HepG2 (cell line): ENCODE measurements at regions not wholly inside any gene's neighbourhood (a gene's known extent, or its start where the extent isn't known, plus 50 kb on each side); places are given as distances from the start of the nearest gene placed in this dataset.

Experiments
- ATAC-seq: fragments of 200-7000 bp; cut with Tn5 transposase; 3 replicates; pipeline ENCODE4 v1.9.1; 2020; ENCODE audit warnings: mild to moderate bottlenecking, moderate library complexity
- BruUV-seq: library from RNA; stranded (reverse); fragments of 400-500 nt; replicated peaks from 2 replicates; lab custom pipeline; 2021; lab: Mats Ljungman, UMichigan
- CTCF ChIA-PET: fragments of 300-600 bp; formaldehyde crosslinking; extraction: SDS; loops from one replicate; lab custom pipeline; 2021; ENCODE audit warnings: low total read pairs, inconsistent platforms, low intra/inter-chr PET ratio; lab: Yijun Ruan, JAX
- POLR2A ChIA-PET: fragments of 350-600 bp; sonication (Branson Sonifier 250); formaldehyde crosslinking; loops from one replicate; lab custom pipeline; 2020; ENCODE audit warnings: antibody characterized with exemption, inconsistent platforms; lab: Yijun Ruan, JAX
- DNase-seq: peaks from one replicate; pipeline ENCODE4 v3.0.0-alpha.2; 2015; ENCODE audit warnings: low spot score
- FAIRE-seq: peaks from 3 replicates; lab custom pipeline; 2011; peaks lifted over from hg19 to GRCh38; lab: Jason Lieb, UNC
- H2AFZ ChIP-seq: one replicate; pipeline ENCODE4 v1.6.1; 2011; ENCODE audit warnings: low read length, inconsistent platforms
- H3K27ac ChIP-seq: fragments of 300-600 bp; 3 replicates; pipeline ENCODE4 v1.8.0; 2011; ENCODE audit warnings: mixed run types, mild to moderate bottlenecking, mixed read lengths, low read length, inconsistent platforms; ENCODE audit not compliant: insufficient read depth; ENCODE audit errors: extremely low read length
- H3K27me3 ChIP-seq, 2 experiments: fragments of 200-600 bp in 1 of 2; 2 replicates in 1 of 2; 3 replicates in 1 of 2; pipeline versions ENCODE4 v1.6.0 to v1.8.0; 2011; ENCODE audit warnings: low read length in 2 of 2, mild to moderate bottlenecking in 2 of 2, moderate library complexity in 2 of 2, inconsistent platforms in 1 of 2; ENCODE audit not compliant: insufficient read depth in 2 of 2, control insufficient read depth in 1 of 2
- H3K36me3 ChIP-seq, 2 experiments: fragments of 200-600 bp in 1 of 2; replicated peaks in 1 of 2; 2 replicates in 1 of 2; 3 replicates in 1 of 2; pipeline versions ENCODE4 v1.5.1 to v1.8.0; 2011; ENCODE audit warnings: low read length in 2 of 2, inconsistent platforms in 1 of 2; ENCODE audit not compliant: insufficient read depth in 2 of 2, control insufficient read depth in 1 of 2
- H3K4me1 ChIP-seq: 2 replicates; pipeline ENCODE4 v1.5.1; 2012; ENCODE audit warnings: low read length, inconsistent platforms; ENCODE audit not compliant: insufficient read depth
- H3K4me2 ChIP-seq: 2 replicates; pipeline ENCODE4 v1.6.0; 2011; ENCODE audit warnings: low read depth, low read length, inconsistent platforms
- H3K4me3 ChIP-seq, 3 experiments: fragments of 200-600 bp in 1 of 3; sonication (generic), shearing (Covaris generic) in 1 of 3; replicated peaks in 1 of 3; 2 replicates each; pipeline ENCODE4 v1.5.1; 2011 to 2016; ENCODE audit warnings: low read length in 3 of 3, inconsistent platforms in 2 of 3, low read depth in 2 of 3, mild to moderate bottlenecking in 2 of 3, control low read depth in 1 of 3, mixed read lengths in 1 of 3; ENCODE audit not compliant: insufficient read depth in 1 of 3
- H3K79me2 ChIP-seq: one replicate; pipeline ENCODE4 v1.6.1; 2011; ENCODE audit warnings: low read length, inconsistent platforms; ENCODE audit not compliant: insufficient read depth
- H3K9ac ChIP-seq: 2 replicates; pipeline ENCODE4 v1.6.0; 2011; ENCODE audit warnings: mild to moderate bottlenecking, low read depth, low read length, inconsistent platforms; ENCODE audit not compliant: insufficient read depth
- H3K9me3 ChIP-seq: 2 replicates; pipeline ENCODE4 v1.5.1; 2012; ENCODE audit warnings: mild to moderate bottlenecking, low read length
- H4K20me1 ChIP-seq: 2 replicates; pipeline ENCODE4 v1.6.0; 2011; ENCODE audit warnings: inconsistent platforms, mild to moderate bottlenecking, low read length, moderate library complexity; ENCODE audit not compliant: insufficient read depth
- BCL3 ChIP-seq: sonication (generic); formaldehyde crosslinking; IDR thresholded peaks from 2 replicates; pipeline ENCODE4 v1.5.1; 2020; ENCODE audit warnings: mild to moderate bottlenecking, missing genetic modification reagents, moderate library complexity
- CHCHD3 ChIP-seq: sonication (generic); formaldehyde crosslinking; IDR thresholded peaks from 2 replicates; pipeline ENCODE4 v1.8.0; 2022; ENCODE audit warnings: mild to moderate bottlenecking, missing genetic modification reagents, moderate library complexity
- EHMT2 ChIP-seq: fragments of 200-600 bp; sonication (generic); IDR thresholded peaks from 2 replicates; pipeline ENCODE4 v1.7.0; 2017; ENCODE audit warnings: antibody characterized with exemption, low read depth, low read length, borderline replicate concordance
- GMEB1 ChIP-seq: sonication (generic); formaldehyde crosslinking; IDR thresholded peaks from 2 replicates; pipeline ENCODE4 v1.5.1; 2020; ENCODE audit warnings: missing genetic modification reagents, mild to moderate bottlenecking, borderline replicate concordance
- HMGA1 ChIP-seq: sonication (generic); formaldehyde crosslinking; conservative IDR thresholded peaks from 2 replicates; pipeline ENCODE4 v1.4.0; 2020; ENCODE audit warnings: missing genetic modification reagents
- IKZF5 ChIP-seq: IDR thresholded peaks from 2 replicates; pipeline ENCODE4 v1.6.1; 2018; ENCODE audit warnings: missing genetic modification reagents, mild to moderate bottlenecking, missing compliant biosample characterization
- NFKB2 ChIP-seq: sonication (generic); formaldehyde crosslinking; IDR thresholded peaks from 2 replicates; pipeline ENCODE4 v1.4.0; 2020; ENCODE audit warnings: missing genetic modification reagents, borderline replicate concordance
- SP2 ChIP-seq: sonication (generic); formaldehyde crosslinking; IDR thresholded peaks from 2 replicates; pipeline ENCODE4 v1.5.1; 2020; ENCODE audit warnings: mild to moderate bottlenecking, missing genetic modification reagents
- TBL1XR1 ChIP-seq: fragments of 150-350 bp; IDR thresholded peaks from 2 replicates; pipeline ENCODE4 v1.6.1; 2014; ENCODE audit warnings: borderline replicate concordance, low read length; ENCODE audit not compliant: partially characterized antibody
- ZFP82 ChIP-seq: sonication (generic); formaldehyde crosslinking; IDR thresholded peaks from 2 replicates; pipeline ENCODE4 v1.5.1; 2020; ENCODE audit warnings: mild to moderate bottlenecking, missing genetic modification reagents, borderline replicate concordance
- ZNF367 ChIP-seq: sonication (generic); formaldehyde crosslinking; IDR thresholded peaks from 2 replicates; pipeline ENCODE4 v1.4.0; 2020; ENCODE audit warnings: missing genetic modification reagents, borderline replicate concordance
- ZNF441 ChIP-seq: sonication (generic); formaldehyde crosslinking; IDR thresholded peaks from 2 replicates; pipeline ENCODE4 v1.7.0; 2021; ENCODE audit warnings: missing genetic modification reagents, borderline replicate concordance
- ZNF615 ChIP-seq: sonication (generic); formaldehyde crosslinking; IDR thresholded peaks from 2 replicates; pipeline ENCODE4 v1.5.0; 2020; ENCODE audit warnings: mild to moderate bottlenecking, missing genetic modification reagents, borderline replicate concordance
- ZNF691 ChIP-seq: sonication (generic); formaldehyde crosslinking; IDR thresholded peaks from 2 replicates; pipeline ENCODE4 v1.4.0; 2020; ENCODE audit warnings: missing genetic modification reagents, low read depth, mild to moderate bottlenecking, borderline replicate concordance
- ZSCAN21 ChIP-seq: sonication (generic); formaldehyde crosslinking; IDR thresholded peaks from 2 replicates; pipeline ENCODE4 v1.8.0; 2022; ENCODE audit warnings: mild to moderate bottlenecking, missing genetic modification reagents, moderate library complexity, borderline replicate concordance
- WGBS: methylation state at CpG from one replicate; pipeline ENCODE4 v1.1.6; 2017; ENCODE audit warnings: low lambda C conversion rate; 5-methylcytosine and 5-hydroxymethylcytosine counted together
- in situ Hi-C: cut with HindIII; loops from 2 replicates; pipeline ENCODE4 v1.10.0; 2017; ENCODE audit warnings: low pct_unique_long_range_greater_than_20kb; ENCODE audit not compliant: extremely low pct_ligation_motif_present
- intact Hi-C: fragments of 100-400 bp; cut with micrococcal nuclease; formaldehyde crosslinking; loops from one replicate; pipeline ENCODE4 v1.10.0; 2022; ENCODE audit not compliant: unreplicated experiment

- Histone ChIP-seq H3K27me3 (peaks cover 0 to 3% of the 10 kb centered on the region in 2 experiments; a peak in 1 of 5 replicates), H2AFZ (no peak overlapping the region), H4K20me1 (no peaks in the 10 kb centered on the region), H3K4me3 (no peak overlapping the region), H3K9ac (no peak overlapping the region), H3K4me1 (no peaks in the 10 kb centered on the region), H3K79me2 (no peaks in the 10 kb centered on the region), H3K4me2 (no peak overlapping the region), H3K36me3 (no peaks in the 10 kb centered on the region), H3K27ac (no peak overlapping the region), H3K9me3 (no peaks in the 10 kb centered on the region)
- ATAC-seq: no peak
- ChIA-PET POLR2A (no interaction called here), CTCF (no interaction called here)
- in situ Hi-C loops (no loop called here), intact Hi-C loops (no loop called here)
- no peak for FAIRE-seq
- BruUV-seq: no TSS peak
- 2% methylated on average over 10 of the region's 10 CpGs for WGBS
- no peak for DNase-seq
- no peak for TF ChIP-seq ZSCAN21 (CRISPR knock-in tag)
- TF ChIP-seq HMGA1 (CRISPR knock-in tag): no peak
- TF ChIP-seq GMEB1 (CRISPR knock-in tag): no peak
- no peak for TF ChIP-seq ZFP82
- no peak for TF ChIP-seq SP2 (CRISPR knock-in tag)
- TF ChIP-seq EHMT2: no peak
- no peak for TF ChIP-seq ZNF367
- TF ChIP-seq NFKB2 (CRISPR knock-in tag): no peak
- no peak for TF ChIP-seq ZNF441 (CRISPR knock-in tag)
- TF ChIP-seq ZNF691: no peak
- TF ChIP-seq CHCHD3: no peak
- no peak for TF ChIP-seq IKZF5 (CRISPR knock-in tag)
- no peak for TF ChIP-seq ZNF615 (CRISPR knock-in tag)
- no peak for TF ChIP-seq TBL1XR1
- no peak for TF ChIP-seq BCL3 (CRISPR knock-in tag)
Observed at GRCh38 chr3:157958457-157958856, 147.8 kb downstream of the SHOX2 start.
